ENCODE measurements at regions not wholly inside any gene's neighbourhood (a gene's known extent, or its start where the extent isn't known, plus 50 kb on each side); places are given as distances from the start of the nearest gene placed in this dataset.

DNA sequence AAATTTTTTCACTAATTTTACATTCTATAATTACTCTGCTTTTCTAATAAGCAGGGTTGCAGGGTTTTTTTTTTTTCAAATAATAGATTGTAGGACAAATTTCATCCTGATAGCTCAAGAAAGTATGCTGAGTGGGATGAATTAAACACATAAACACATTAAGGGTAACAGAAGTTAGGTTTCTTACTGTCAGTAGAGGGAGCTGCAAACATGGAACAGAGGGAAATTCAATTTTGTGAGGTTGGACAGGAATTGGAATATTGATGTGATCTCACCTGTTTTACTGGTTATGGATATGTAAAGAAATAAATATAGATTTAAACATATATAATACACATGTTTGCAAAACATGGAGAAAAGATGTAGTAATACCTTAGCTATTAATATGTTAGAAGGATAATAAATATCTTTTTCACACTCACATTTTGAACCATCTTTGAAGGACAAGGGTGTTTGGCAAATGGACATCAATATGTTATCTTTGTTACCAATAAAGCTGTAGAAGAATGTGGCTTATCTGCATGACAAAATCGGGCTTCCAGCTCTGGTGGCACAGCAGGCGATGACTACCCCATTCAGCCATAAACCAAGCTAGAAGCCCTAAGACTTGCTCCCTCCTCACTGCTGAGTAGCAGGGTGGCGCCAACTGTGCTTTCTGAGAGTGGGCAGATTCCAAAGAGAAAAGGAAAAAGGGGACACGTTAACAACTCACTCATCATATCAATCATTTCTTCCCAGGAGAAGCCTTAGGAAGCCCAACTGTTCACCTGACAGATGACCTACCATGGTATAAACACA is 1257.4 kb downstream of the GATA3 start (continued):
- TF ChIP-seq, protein P1, sequence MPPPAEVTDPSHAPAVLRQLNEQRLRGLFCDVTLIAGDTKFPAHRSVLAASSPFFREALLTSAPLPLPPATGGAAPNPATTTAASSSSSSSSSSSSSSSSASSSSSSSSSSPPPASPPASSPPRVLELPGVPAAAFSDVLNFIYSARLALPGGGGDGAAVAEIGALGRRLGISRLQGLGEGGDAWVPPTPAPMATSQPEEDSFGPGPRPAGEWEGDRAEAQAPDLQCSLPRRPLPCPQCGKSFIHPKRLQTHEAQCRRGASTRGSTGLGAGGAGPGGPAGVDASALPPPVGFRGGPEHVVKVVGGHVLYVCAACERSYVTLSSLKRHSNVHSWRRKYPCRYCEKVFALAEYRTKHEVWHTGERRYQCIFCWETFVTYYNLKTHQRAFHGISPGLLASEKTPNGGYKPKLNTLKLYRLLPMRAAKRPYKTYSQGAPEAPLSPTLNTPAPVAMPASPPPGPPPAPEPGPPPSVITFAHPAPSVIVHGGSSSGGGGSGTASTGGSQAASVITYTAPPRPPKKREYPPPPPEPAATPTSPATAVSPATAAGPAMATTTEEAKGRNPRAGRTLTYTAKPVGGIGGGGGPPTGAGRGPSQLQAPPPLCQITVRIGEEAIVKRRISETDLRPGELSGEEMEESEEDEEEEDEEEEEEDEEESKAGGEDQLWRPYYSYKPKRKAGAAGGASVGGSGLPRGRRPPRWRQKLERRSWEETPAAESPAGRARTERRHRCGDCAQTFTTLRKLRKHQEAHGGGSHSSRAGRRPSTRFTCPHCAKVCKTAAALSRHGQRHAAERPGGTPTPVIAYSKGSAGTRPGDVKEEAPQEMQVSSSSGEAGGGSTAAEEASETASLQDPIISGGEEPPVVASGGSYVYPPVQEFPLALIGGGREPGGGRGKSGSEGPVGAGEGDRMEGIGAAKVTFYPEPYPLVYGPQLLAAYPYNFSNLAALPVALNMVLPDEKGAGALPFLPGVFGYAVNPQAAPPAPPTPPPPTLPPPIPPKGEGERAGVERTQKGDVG (CRISPR knock-in tag; IDR thresholded peaks at IDR 0.05) = no peak
- TF ChIP-seq CREM (IDR thresholded peaks at IDR 0.05; ENCODE audit: low read depth) = no peak

- BruUV-seq (replicated peaks) = no TSS peak
- TF ChIP-seq, protein P2, sequence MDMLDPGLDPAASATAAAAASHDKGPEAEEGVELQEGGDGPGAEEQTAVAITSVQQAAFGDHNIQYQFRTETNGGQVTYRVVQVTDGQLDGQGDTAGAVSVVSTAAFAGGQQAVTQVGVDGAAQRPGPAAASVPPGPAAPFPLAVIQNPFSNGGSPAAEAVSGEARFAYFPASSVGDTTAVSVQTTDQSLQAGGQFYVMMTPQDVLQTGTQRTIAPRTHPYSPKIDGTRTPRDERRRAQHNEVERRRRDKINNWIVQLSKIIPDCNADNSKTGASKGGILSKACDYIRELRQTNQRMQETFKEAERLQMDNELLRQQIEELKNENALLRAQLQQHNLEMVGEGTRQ (IDR thresholded peaks at IDR 0.05; ENCODE audit: borderline replicate concordance, low read depth, low read length) = no peak
- no peak for TF ChIP-seq ZNF24 (IDR thresholded peaks at IDR 0.05)
- TF ChIP-seq, protein P3, sequence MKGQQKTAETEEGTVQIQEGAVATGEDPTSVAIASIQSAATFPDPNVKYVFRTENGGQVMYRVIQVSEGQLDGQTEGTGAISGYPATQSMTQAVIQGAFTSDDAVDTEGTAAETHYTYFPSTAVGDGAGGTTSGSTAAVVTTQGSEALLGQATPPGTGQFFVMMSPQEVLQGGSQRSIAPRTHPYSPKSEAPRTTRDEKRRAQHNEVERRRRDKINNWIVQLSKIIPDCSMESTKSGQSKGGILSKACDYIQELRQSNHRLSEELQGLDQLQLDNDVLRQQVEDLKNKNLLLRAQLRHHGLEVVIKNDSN (IDR thresholded peaks at IDR 0.05; ENCODE audit: borderline replicate concordance, extremely low read length, insufficient read depth, low read depth, low read length) = no peak
- TF ChIP-seq NKRF (conservative IDR thresholded peaks at IDR 0.05) = no peak
- TF ChIP-seq CHD1 (IDR thresholded peaks at IDR 0.05; ENCODE audit: low read depth, low read length) = no peak
- no peak for TF ChIP-seq CBX3 (IDR thresholded peaks at IDR 0.05; ENCODE audit: borderline replicate concordance, low read depth)
- no peak for TF ChIP-seq MTA3 (IDR thresholded peaks at IDR 0.05; ENCODE audit: borderline replicate concordance, low read length)
- no peak for TF ChIP-seq LARP7 (IDR thresholded peaks at IDR 0.05)
- SMC1A ChIA-PET (ENCODE audit: uncharacterized antibody, unreplicated experiment) = interaction anchor here (1.6 kb wide), 1 partner anchor 21 kb away, joined by 4 read pairs; no protein-coding TSS in a partner anchor
These were observed 1260.8 kb downstream of the GATA3 start for GRCh38 chr10:9315292-9315691.

More at GRCh38 chr10:9315292-9315691, 1260.8 kb downstream of the GATA3 start:
- ChIA-PET CTCF (interaction anchor here (0.7 kb wide), 1 partner anchor 29 kb away, joined by 3 read pairs; no protein-coding TSS in a partner anchor), RAD21 (ENCODE audit: unreplicated experiment) (no interaction called here), POLR2A (no interaction called here)
- FAIRE-seq = no peak
- no peaks in the 10 kb centered on the region for H3K79me2 ChIP-seq (ENCODE audit: control insufficient read depth, insufficient read depth, low read length)
- in situ Hi-C loops (cut with MboI) (no loop called here), intact Hi-C loops (cut with micrococcal nuclease; ENCODE audit: unreplicated experiment) (loop anchor here (1.0 kb wide), 1 partner anchor 15 kb away; no protein-coding TSS in a partner anchor)
- no peaks in the 10 kb centered on the region for H4K20me1 ChIP-seq (ENCODE audit: control insufficient read depth, insufficient read depth)
- no peaks in the 10 kb centered on the region for H3K4me1 ChIP-seq (ENCODE audit: control insufficient read depth, insufficient read depth, low read length)
- no peak overlapping the region for H3K9ac ChIP-seq (ENCODE audit: control insufficient read depth, insufficient read depth, low read length)
- H3K9me3 ChIP-seq (replicated peaks; ENCODE audit: control insufficient read depth, insufficient read depth, low read length) = no peaks in the 10 kb centered on the region
- no peaks in the 10 kb centered on the region; a peak in 1 of 4 replicates for H3K27me3 ChIP-seq (replicated peaks in 1 of 2; ENCODE audit: control insufficient read depth in 2 of 2, insufficient read depth in 2 of 2, low read length in 1 of 2)
- no peaks in the 10 kb centered on the region for H3K36me3 ChIP-seq (ENCODE audit: control insufficient read depth in 2 of 2, insufficient read depth in 2 of 2, low read length in 1 of 2)
- no peak overlapping the region for H3K4me2 ChIP-seq (ENCODE audit: control insufficient read depth, insufficient read depth)
- H2AFZ ChIP-seq (ENCODE audit: control insufficient read depth, low read depth, low read length) = no peak overlapping the region
- no peak overlapping the region for H3K4me3 ChIP-seq
- no peak for ATAC-seq
- no peak overlapping the region for H3K27ac ChIP-seq (ENCODE audit: control insufficient read depth, insufficient read depth)
- DNase-seq (ENCODE audit: low read depth, low spot score) = no peak
